ENCODE measurements at regions not wholly inside any gene's neighbourhood (a gene's known extent, or its start where the extent isn't known, plus 50 kb on each side); places are given as distances from the start of the nearest gene placed in this dataset.
A peak's percentile ranks its signal among the peaks of the same experiment; 100 is the strongest.

DNA sequence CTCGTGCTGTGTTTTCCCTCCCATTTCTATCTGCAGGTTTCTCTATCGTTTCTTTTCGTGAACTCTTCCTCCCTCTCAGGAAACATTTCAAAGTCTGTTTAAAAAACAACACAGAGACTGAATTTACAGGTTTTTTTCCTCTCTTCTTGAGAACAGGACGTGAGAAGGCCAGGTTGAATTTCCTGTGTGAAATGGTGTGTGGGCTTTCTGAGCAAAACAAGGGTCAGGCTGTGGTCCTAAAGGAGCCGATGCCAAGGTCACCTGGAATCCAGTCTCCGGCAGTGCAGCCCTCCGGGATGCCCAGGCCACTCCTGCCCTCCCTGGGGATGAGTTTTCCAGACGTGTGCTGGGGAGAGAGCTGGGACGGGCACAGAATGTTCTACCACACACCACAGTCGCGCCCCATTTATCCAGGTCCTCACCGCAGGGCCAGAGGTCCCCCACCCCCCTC, 62.7 kb upstream of the RUNX3 start:
- DNase-seq (peak in 1 of 5 donors; percentile 53), FAIRE-seq (no peak)
- no peak overlapping the region for H3K4me3 ChIP-seq (ENCODE audit: low read length in 3 of 3)
- intact Hi-C loops (cut with DNase I): no loop called here
- H3K27me3 ChIP-seq (ENCODE audit: control insufficient read depth, insufficient read depth, low read length): no peaks in the 10 kb centered on the region
- no peaks in the 10 kb centered on the region for H3K4me1 ChIP-seq (ENCODE audit: control insufficient read depth in 2 of 3, insufficient read depth in 2 of 3, low read depth in 1 of 3, low read length in 3 of 3)
- H3K9ac ChIP-seq (ENCODE audit: low read length in 3 of 3): no peak overlapping the region
- no peaks in the 10 kb centered on the region for H3K36me3 ChIP-seq (ENCODE audit: control insufficient read depth in 2 of 3, insufficient read depth in 3 of 3, low read length in 3 of 3)
- no peaks in the 10 kb centered on the region for H3K9me3 ChIP-seq (ENCODE audit: control insufficient read depth in 2 of 3, insufficient read depth in 1 of 3, low read length in 3 of 3)
- TF ChIP-seq, protein P1, sequence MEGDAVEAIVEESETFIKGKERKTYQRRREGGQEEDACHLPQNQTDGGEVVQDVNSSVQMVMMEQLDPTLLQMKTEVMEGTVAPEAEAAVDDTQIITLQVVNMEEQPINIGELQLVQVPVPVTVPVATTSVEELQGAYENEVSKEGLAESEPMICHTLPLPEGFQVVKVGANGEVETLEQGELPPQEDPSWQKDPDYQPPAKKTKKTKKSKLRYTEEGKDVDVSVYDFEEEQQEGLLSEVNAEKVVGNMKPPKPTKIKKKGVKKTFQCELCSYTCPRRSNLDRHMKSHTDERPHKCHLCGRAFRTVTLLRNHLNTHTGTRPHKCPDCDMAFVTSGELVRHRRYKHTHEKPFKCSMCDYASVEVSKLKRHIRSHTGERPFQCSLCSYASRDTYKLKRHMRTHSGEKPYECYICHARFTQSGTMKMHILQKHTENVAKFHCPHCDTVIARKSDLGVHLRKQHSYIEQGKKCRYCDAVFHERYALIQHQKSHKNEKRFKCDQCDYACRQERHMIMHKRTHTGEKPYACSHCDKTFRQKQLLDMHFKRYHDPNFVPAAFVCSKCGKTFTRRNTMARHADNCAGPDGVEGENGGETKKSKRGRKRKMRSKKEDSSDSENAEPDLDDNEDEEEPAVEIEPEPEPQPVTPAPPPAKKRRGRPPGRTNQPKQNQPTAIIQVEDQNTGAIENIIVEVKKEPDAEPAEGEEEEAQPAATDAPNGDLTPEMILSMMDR (IDR thresholded peaks at IDR 0.05; ENCODE audit: borderline replicate concordance, extremely low read depth, insufficient read depth): no peak
- no peak overlapping the region for H3K27ac ChIP-seq (ENCODE audit: low read depth in 2 of 2, low read length in 2 of 2)

DNA sequence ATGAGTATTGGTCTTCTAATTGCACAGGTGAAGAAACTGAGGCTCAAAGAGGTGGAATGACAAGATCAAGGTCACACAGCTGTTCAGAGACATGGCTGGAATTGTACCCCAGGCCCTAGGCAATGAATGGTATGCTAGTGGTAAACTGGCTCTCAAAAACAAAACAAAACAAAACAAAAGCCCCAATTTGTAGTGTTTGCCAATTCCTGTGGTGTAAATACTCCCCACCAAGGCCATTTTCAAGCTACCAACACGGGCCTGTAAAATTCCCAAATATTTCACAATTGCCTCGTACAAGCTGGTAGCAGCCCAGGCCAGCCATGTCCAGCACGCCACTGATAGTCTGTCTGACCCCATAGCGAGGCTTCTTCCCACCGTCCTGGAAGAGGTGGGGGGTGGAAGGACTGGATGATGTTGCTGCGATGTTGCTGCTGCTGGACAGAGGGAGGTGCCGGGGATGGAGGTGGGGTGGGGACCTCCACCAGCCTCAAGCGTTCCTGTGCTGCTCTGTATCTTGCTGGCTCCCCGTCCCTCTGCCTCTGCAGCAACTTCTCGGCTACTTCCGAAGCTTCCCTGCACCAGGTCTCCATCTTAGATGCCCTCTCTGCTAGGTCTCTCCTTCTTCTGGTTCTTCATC, 62.2 kb upstream of the RUNX3 start:
- FAIRE-seq: no peak
- H3K36me3 ChIP-seq (ENCODE audit: control insufficient read depth in 2 of 3, insufficient read depth in 3 of 3, low read length in 3 of 3): no peaks in the 10 kb centered on the region

DNA sequence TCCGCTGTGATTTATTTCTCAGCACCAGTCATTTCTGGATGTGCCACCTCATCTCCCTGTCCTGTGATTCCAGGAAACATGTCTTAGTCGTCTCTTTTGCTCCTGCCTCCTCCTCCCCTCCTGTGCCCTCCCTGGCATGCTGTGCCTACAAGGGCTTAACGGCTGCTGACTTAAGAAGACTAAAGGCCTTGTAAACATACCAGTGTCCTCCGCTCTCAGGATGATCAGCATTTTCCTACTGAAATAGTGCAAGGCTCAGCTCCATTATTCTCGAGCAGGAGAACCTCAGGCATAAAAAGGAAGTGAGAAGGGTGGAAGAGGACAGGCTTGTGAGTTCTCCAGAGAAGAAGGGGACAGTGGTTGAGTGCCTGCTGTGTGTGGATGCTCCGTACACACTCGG, 61.6 kb upstream of the RUNX3 start:
- H3K9ac ChIP-seq (ENCODE audit: low read length in 3 of 3): no peak overlapping the region
- no peaks in the 10 kb centered on the region for H3K4me1 ChIP-seq (ENCODE audit: control insufficient read depth in 2 of 3, insufficient read depth in 2 of 3, low read depth in 1 of 3, low read length in 3 of 3)
- H3K4me3 ChIP-seq (ENCODE audit: low read length in 3 of 3): no peak overlapping the region
- no peak overlapping the region for H3K27ac ChIP-seq (ENCODE audit: low read depth in 2 of 2, low read length in 2 of 2)
- TF ChIP-seq, protein P1 (IDR thresholded peaks at IDR 0.05; ENCODE audit: borderline replicate concordance, extremely low read depth, insufficient read depth): no peak
- H3K27me3 ChIP-seq (ENCODE audit: control insufficient read depth, insufficient read depth, low read length): no peaks in the 10 kb centered on the region
- H3K9me3 ChIP-seq (ENCODE audit: control insufficient read depth in 2 of 3, insufficient read depth in 1 of 3, low read length in 3 of 3): no peaks in the 10 kb centered on the region
- DNase-seq (no peak), FAIRE-seq (no peak)
- intact Hi-C loops (cut with DNase I): no loop called here
- H3K36me3 ChIP-seq (ENCODE audit: control insufficient read depth in 2 of 3, insufficient read depth in 3 of 3, low read length in 3 of 3): no peaks in the 10 kb centered on the region

More for the DNA sequence above, 62.2 kb upstream of the RUNX3 start:
- Histone ChIP-seq H3K27me3 (ENCODE audit: control insufficient read depth, insufficient read depth, low read length) (no peaks in the 10 kb centered on the region), H3K27ac (ENCODE audit: low read depth in 2 of 2, low read length in 2 of 2) (no peak overlapping the region), H3K9me3 (ENCODE audit: control insufficient read depth in 2 of 3, insufficient read depth in 1 of 3, low read length in 3 of 3) (no peaks in the 10 kb centered on the region), H3K9ac (ENCODE audit: low read length in 3 of 3) (no peak overlapping the region), H3K4me3 (ENCODE audit: low read length in 3 of 3) (no peak overlapping the region), H3K4me1 (ENCODE audit: control insufficient read depth in 2 of 3, insufficient read depth in 2 of 3, low read depth in 1 of 3, low read length in 3 of 3) (no peaks in the 10 kb centered on the region)
- TF ChIP-seq, protein P1 (IDR thresholded peaks at IDR 0.05; ENCODE audit: borderline replicate concordance, extremely low read depth, insufficient read depth): no peak
- peak in 1 of 5 donors; percentile 58 for DNase-seq
- intact Hi-C loops (cut with DNase I): no loop called here
